IgD-negative memory B cell (primary cell): ENCODE measurements at regions not wholly inside any gene's neighbourhood (a gene's known extent, or its start where the extent isn't known, plus 50 kb on each side); places are given as distances from the start of the nearest gene placed in this dataset.
"Not testable (repeated sequence)": the region's sequence is repeated elsewhere in the genome, so short reads cannot be mapped to it uniquely, and the experiment has no call there.

Source experiments
- H3K27ac Mint-ChIP-seq, 3 donors: one replicate each; pipeline ENCODE4 v1.8.0; 2020 to 2022; ENCODE audit warnings: mild to moderate bottlenecking in 3 of 3, mixed read lengths in 3 of 3, moderate library complexity in 1 of 3
- H3K27me3 Mint-ChIP-seq: one replicate; pipeline ENCODE4 v1.8.0; 2021; ENCODE audit warnings: mixed read lengths
- H3K36me3 Mint-ChIP-seq: one replicate; pipeline ENCODE4 v1.8.0; 2020; ENCODE audit warnings: mild to moderate bottlenecking, mixed read lengths
- H3K4me1 Mint-ChIP-seq, 3 donors: one replicate each; pipeline ENCODE4 v1.8.0; 2020 to 2022; ENCODE audit warnings: mixed read lengths in 3 of 3, mild to moderate bottlenecking in 1 of 3
- H3K4me3 Mint-ChIP-seq, 4 donors: one replicate each; pipeline ENCODE4 v1.8.0; 2020 to 2022; ENCODE audit warnings: mild to moderate bottlenecking in 4 of 4, mixed read lengths in 4 of 4, moderate library complexity in 3 of 4
- H3K9me3 Mint-ChIP-seq, 3 donors: one replicate each; pipeline ENCODE4 v1.8.0; 2020 to 2021; ENCODE audit warnings: mixed read lengths in 3 of 3, mild to moderate bottlenecking in 1 of 3

DNA sequence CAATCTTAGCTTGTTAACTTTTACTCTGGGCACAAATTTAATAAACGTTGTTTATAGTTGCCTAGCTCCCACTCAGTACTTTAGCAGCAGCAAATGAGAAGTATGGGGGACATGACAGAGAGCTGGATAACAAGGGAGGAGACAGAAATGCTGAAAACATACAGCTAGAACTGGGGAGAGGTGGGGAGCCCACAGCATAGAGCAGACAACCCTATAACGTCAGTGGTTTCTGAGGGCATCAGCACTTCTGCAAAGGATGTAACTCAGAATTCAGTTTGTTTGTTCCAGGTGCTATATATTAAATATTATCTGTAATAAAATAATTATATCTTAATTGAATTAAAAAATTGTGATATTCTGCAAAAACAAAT is 1098.7 kb upstream of the FANCL start:
- H3K36me3 Mint-ChIP-seq, result no peaks in the 10 kb centered on the region
- no peak overlapping the region for H3K27ac Mint-ChIP-seq
- peaks cover 3% of the 10 kb centered on the region for H3K27me3 Mint-ChIP-seq
- H3K4me3 Mint-ChIP-seq, result no peak overlapping the region
- H3K4me1 Mint-ChIP-seq, result no peaks in the 10 kb centered on the region
- H3K9me3 Mint-ChIP-seq, result peaks cover 0 to 2% (median 0%) of the 10 kb centered on the region in 3 donors

DNA sequence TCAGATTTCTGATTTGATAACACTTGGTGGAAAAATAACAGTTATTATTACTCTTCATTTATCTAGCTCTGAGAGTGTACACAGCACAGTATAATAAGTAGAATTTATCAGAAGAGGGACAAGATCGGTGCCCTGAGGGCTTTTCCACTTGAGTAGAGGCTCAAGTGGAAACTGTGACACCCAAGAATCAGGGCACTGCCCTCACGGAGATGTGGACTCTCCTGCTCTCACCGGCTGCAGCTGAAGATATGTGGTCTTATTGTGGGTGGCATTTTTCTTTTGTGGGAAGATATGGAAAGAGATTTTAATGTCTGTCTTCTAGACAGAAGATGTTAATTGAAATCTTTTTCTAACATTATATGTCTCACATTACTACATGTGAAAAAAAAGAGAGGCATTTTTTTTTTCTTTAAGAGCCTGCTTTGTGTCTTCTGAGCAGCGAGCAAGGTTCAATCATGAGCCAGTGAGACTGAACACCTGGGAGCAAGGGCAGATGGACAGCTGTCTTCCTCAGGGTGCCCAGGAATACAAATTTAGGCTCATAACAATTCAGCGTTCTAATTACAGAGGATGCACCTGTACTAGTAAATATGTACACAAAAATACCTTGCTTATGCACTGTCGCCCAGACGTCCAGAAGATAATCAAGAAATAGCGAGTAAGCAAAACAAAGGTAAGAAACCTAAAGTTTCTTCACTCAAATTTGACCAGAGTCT is 1098.2 kb upstream of the FANCL start:
- H3K4me3 Mint-ChIP-seq, result no peak overlapping the region
- peaks cover 0 to 3% (median 0%) of the 10 kb centered on the region in 3 donors for H3K9me3 Mint-ChIP-seq
- no peaks in the 10 kb centered on the region for H3K36me3 Mint-ChIP-seq
- H3K27ac Mint-ChIP-seq, result no peak overlapping the region
- peaks cover 3% of the 10 kb centered on the region for H3K27me3 Mint-ChIP-seq
- H3K4me1 Mint-ChIP-seq, result no peaks in the 10 kb centered on the region

DNA sequence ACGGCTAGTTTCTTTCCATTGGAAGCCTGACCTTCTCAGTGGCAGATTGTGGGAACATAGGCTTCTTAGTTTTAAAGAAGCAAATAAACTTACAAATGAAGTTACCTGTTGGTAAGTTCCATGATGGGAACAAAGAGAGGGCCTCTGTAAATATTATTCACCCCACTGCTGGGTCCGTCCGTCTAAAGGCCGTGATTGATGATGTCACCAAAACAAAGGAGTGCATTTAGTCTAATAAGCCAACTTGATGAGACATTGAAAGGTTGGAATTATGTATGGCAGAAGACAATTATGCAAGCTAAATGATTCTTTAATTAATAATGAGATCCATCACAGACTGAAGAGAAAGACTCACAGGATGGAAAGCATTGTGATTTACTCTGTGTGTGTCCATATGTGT is 1091.9 kb upstream of the FANCL start:
- Mint-ChIP-seq H3K27ac (peak overlapping the region in 1 of 3 donors; percentile 34), H3K9me3 (peaks cover 2 to 12% (median 7%) of the 10 kb centered on the region in 3 donors), H3K27me3 (no peaks in the 10 kb centered on the region), H3K4me3 (no peak overlapping the region), H3K36me3 (peaks cover 4% of the 10 kb centered on the region), H3K4me1 (no peaks in the 10 kb centered on the region)

GRCh38 chr2:59326581-59327365 is 1085.6 kb upstream of the FANCL start:
- H3K27ac Mint-ChIP-seq, H3K36me3 Mint-ChIP-seq, H3K4me3 Mint-ChIP-seq, H3K4me1 Mint-ChIP-seq, H3K27me3 Mint-ChIP-seq, H3K9me3 Mint-ChIP-seq: not testable (repeated sequence)

GRCh38 chr2:59322870-59323269 is 1081.7 kb upstream of the FANCL start:
- Mint-ChIP-seq H3K36me3 (no peaks in the 10 kb centered on the region), H3K4me1 (peaks cover 0 to 2% (median 0%) of the 10 kb centered on the region in 3 donors), H3K9me3 (peaks cover 0 to 3% (median 3%) of the 10 kb centered on the region in 3 donors), H3K27ac (no peak overlapping the region), H3K27me3 (peaks cover 2% of the 10 kb centered on the region), H3K4me3 (no peak overlapping the region)

DNA sequence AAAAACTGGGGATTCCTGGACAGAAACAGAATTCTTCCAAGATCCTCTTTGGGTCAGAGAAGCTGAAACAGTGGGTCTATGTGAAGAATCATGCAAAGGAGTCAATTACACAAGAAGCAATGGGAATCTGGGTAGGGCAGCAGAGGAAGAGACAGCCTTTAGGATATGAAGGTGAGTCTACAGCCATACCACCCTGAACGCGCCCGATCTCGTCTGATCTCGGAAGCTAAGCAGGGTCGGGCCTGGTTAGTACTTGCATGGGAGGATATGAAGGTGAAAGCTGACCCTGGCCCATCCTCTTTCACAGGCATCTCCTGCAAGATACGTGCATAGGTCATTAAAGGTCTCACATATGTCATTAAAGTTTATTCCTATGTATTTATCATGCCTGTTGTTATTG is 1080.9 kb upstream of the FANCL start:
- peaks cover 0 to 6% (median 3%) of the 10 kb centered on the region in 3 donors for H3K9me3 Mint-ChIP-seq
- H3K4me3 Mint-ChIP-seq, result no peak overlapping the region
- H3K4me1 Mint-ChIP-seq, result no peaks in the 10 kb centered on the region
- H3K36me3 Mint-ChIP-seq, result no peaks in the 10 kb centered on the region
- no peaks in the 10 kb centered on the region for H3K27me3 Mint-ChIP-seq
- no peak overlapping the region for H3K27ac Mint-ChIP-seq

DNA sequence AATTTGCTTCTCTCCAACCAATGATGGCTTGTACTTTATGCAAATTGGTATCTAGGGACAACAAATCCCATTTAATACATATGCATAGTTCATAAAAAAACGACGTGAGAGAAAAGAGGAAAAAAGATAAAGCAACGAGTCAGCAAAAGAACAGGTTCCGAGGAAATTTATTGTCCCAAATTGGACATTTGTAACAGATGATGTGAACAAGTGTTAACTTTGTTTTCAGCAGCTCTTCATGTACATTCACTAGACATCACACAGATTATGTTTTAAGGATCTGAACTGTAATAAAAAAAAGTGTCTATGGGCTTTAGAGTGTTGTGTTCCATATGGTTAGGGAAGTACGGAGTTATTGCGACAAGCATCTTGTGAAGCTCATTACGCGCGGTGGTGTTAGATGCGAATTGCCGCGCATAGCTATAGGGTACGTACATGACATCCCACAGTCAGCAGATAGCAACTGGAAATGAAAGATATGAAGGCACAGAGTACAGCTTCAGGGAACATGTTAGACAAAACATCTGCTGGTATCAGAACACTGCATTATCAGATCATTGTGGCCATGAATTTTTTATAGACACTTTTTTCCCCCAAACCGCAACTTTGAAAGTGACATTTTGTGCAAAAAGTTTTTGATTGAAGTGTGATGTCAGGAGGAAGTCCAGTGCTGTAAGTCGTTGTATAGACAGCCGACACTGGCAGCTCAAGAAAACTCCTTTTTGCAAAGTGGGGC is 1073.1 kb upstream of the FANCL start:
- peak overlapping the region in 1 of 4 donors; percentile 3 for H3K4me3 Mint-ChIP-seq
- H3K36me3 Mint-ChIP-seq, result no peaks in the 10 kb centered on the region
- peaks cover 6% of the 10 kb centered on the region for H3K27me3 Mint-ChIP-seq
- H3K27ac Mint-ChIP-seq, result no peak overlapping the region
- H3K9me3 Mint-ChIP-seq, result peaks cover 0 to 6% (median 3%) of the 10 kb centered on the region in 3 donors
- H3K4me1 Mint-ChIP-seq, result peaks cover 3 to 16% (median 13%) of the 10 kb centered on the region in 3 donors

GRCh38 chr2:59312967-59313940 is 1072.1 kb upstream of the FANCL start:
- H3K4me3 Mint-ChIP-seq, result no peak overlapping the region
- no peak overlapping the region for H3K27ac Mint-ChIP-seq
- H3K9me3 Mint-ChIP-seq, result peaks cover 0 to 4% (median 3%) of the 10 kb centered on the region in 3 donors
- peaks cover 3 to 16% (median 13%) of the 10 kb centered on the region in 3 donors for H3K4me1 Mint-ChIP-seq
- no peaks in the 10 kb centered on the region for H3K36me3 Mint-ChIP-seq
- peaks cover 6% of the 10 kb centered on the region for H3K27me3 Mint-ChIP-seq

GRCh38 chr2:59312029-59312428 is 1070.9 kb upstream of the FANCL start:
- H3K27me3 Mint-ChIP-seq, result peaks cover 9% of the 10 kb centered on the region
- peak overlapping the region in 1 of 3 donors; percentile 75 for H3K27ac Mint-ChIP-seq
- peak overlapping the region in 1 of 4 donors; percentile 30 for H3K4me3 Mint-ChIP-seq
- no peaks in the 10 kb centered on the region for H3K36me3 Mint-ChIP-seq
- no peaks in the 10 kb centered on the region for H3K9me3 Mint-ChIP-seq
- peaks cover 3 to 16% (median 13%) of the 10 kb centered on the region in 3 donors for H3K4me1 Mint-ChIP-seq

- Mint-ChIP-seq H3K27me3 (peaks cover 9% of the 10 kb centered on the region), H3K36me3 (no peaks in the 10 kb centered on the region), H3K9me3 (no peaks in the 10 kb centered on the region)
These were observed 1067.0 kb upstream of the FANCL start for GRCh38 chr2:59308108-59308507.

DNA sequence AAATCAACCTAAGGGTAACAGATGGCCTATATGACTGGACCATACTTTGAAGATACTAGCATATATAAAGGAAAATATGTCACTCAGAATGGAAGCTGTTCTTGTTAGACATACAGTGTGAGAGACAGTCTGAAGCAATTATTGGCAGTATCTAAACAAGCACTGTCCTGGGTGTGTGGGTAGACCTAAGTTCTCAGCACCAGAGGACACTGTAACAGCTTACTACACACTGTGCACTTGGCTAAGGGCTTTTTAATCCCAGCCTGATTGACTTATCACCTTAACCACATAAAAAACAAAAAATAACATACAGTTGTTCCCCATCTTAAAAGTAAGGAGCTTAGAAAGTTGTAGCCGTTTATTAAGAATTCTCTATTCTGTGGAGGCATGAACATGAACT is 1066.1 kb upstream of the FANCL start:
- Mint-ChIP-seq H3K4me3 (no peak overlapping the region), H3K27ac (no peak overlapping the region), H3K27me3 (peaks cover 9% of the 10 kb centered on the region), H3K9me3 (no peaks in the 10 kb centered on the region), H3K4me1 (peaks cover 3 to 6% (median 5%) of the 10 kb centered on the region in 3 donors), H3K36me3 (no peaks in the 10 kb centered on the region)

More at GRCh38 chr2:59308108-59308507, 1067.0 kb upstream of the FANCL start:
- Mint-ChIP-seq H3K4me3 (no peak overlapping the region), H3K27ac (no peak overlapping the region), H3K4me1 (peaks cover 3 to 12% (median 10%) of the 10 kb centered on the region in 3 donors)

DNA sequence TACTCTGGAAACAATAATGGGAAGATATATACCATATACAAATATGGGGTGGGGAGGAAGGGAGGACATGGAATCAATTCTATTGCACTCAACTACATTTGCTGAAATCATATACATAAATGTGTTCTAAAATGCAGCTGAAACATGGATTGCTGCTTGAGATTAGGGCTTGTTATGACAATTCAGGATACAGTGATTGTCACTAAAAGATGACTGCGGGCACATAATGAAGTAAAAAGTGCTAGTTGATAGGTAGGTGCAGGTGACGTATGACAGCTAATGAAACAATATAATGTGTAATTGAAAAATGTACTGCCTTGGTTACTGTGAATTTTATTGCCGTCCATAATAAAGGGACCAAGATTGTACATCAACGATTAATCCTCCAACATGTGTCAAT is 1062.1 kb upstream of the FANCL start:
- no peaks in the 10 kb centered on the region for H3K36me3 Mint-ChIP-seq
- H3K4me3 Mint-ChIP-seq, result no peak overlapping the region
- H3K27me3 Mint-ChIP-seq, result peaks cover 4% of the 10 kb centered on the region
- no peaks in the 10 kb centered on the region for H3K9me3 Mint-ChIP-seq
- H3K27ac Mint-ChIP-seq, result no peak overlapping the region
- H3K4me1 Mint-ChIP-seq, result no peaks in the 10 kb centered on the region

GRCh38 chr2:59302683-59303082 is 1061.6 kb upstream of the FANCL start:
- H3K27me3 Mint-ChIP-seq, result peaks cover 6% of the 10 kb centered on the region
- H3K4me1 Mint-ChIP-seq, result no peaks in the 10 kb centered on the region
- no peaks in the 10 kb centered on the region for H3K9me3 Mint-ChIP-seq
- H3K4me3 Mint-ChIP-seq, result no peak overlapping the region
- H3K27ac Mint-ChIP-seq, result no peak overlapping the region
- no peaks in the 10 kb centered on the region for H3K36me3 Mint-ChIP-seq
